Keratinocyte (primary cell): ENCODE measurements at regions not wholly inside any gene's neighbourhood (a gene's known extent, or its start where the extent isn't known, plus 50 kb on each side); places are given as distances from the start of the nearest gene placed in this dataset.

Experiments
- DNase-seq: peaks from one replicate; pipeline ENCODE4 v3.0.0-alpha.2; 2011; ENCODE audit warnings: low read depth, missing footprints, low spot score
- FAIRE-seq: peaks from 2 replicates; lab custom pipeline; 2011; peaks lifted over from hg19 to GRCh38; lab: Jason Lieb, UNC
- H2AFZ ChIP-seq: 2 replicates; pipeline ENCODE4 v1.6.0; 2012; ENCODE audit warnings: low read length, control low read depth, inconsistent platforms; ENCODE audit not compliant: control insufficient read depth
- H3K27ac ChIP-seq: 2 replicates; pipeline ENCODE4 v1.5.1; 2011; ENCODE audit warnings: low read length; ENCODE audit not compliant: control insufficient read depth, insufficient read depth
- H3K27me3 ChIP-seq: 3 replicates; pipeline ENCODE4 v1.6.0; 2011; ENCODE audit warnings: low read length; ENCODE audit not compliant: control insufficient read depth, insufficient read depth; ENCODE audit errors: extremely low read depth
- H3K36me3 ChIP-seq, 2 experiments: 2 replicates in 1 of 2; 3 replicates in 1 of 2; pipeline ENCODE4 v1.5.1; 2011; ENCODE audit warnings: low read length in 2 of 2, mild to moderate bottlenecking in 1 of 2; ENCODE audit not compliant: control insufficient read depth in 2 of 2, insufficient read depth in 2 of 2; ENCODE audit errors: extremely low read depth in 1 of 2
- H3K4me1 ChIP-seq: 3 replicates; pipeline ENCODE4 v1.5.1; 2011; ENCODE audit warnings: low read length; ENCODE audit not compliant: control insufficient read depth, insufficient read depth; ENCODE audit errors: extremely low read depth
- H3K4me2 ChIP-seq: 3 replicates; pipeline ENCODE4 v1.6.0; 2011; ENCODE audit warnings: low read depth, low read length; ENCODE audit not compliant: control insufficient read depth, insufficient read depth; ENCODE audit errors: extremely low read depth
- H3K4me3 ChIP-seq, 3 experiments: fragments of 200-600 bp in 1 of 3; sonication (generic) in 1 of 3; 2 replicates in 2 of 3; 3 replicates in 1 of 3; pipeline ENCODE4 v1.5.1; 2011 to 2016; ENCODE audit warnings: low read length in 3 of 3, mild to moderate bottlenecking in 3 of 3, control low read depth in 2 of 3, inconsistent platforms in 1 of 3, low read depth in 1 of 3, mixed read lengths in 1 of 3, mixed run types in 1 of 3, moderate library complexity in 1 of 3; ENCODE audit not compliant: control insufficient read depth in 2 of 3, insufficient read depth in 2 of 3; ENCODE audit errors: extremely low read depth in 1 of 3
- H3K79me2 ChIP-seq: 2 replicates; pipeline ENCODE4 v1.6.0; 2012; ENCODE audit warnings: low read length; ENCODE audit not compliant: control insufficient read depth, insufficient read depth
- H3K9ac ChIP-seq: 3 replicates; pipeline ENCODE4 v1.6.0; 2011; ENCODE audit warnings: low read length; ENCODE audit not compliant: control insufficient read depth, insufficient read depth; ENCODE audit errors: extremely low read depth
- H3K9me1 ChIP-seq: 3 replicates; pipeline ENCODE4 v1.6.0; 2011; ENCODE audit warnings: low read length; ENCODE audit not compliant: control insufficient read depth, insufficient read depth; ENCODE audit errors: extremely low read depth
- H3K9me3 ChIP-seq: 2 replicates; pipeline ENCODE4 v1.5.1; 2012; ENCODE audit warnings: low read depth, low read length; ENCODE audit not compliant: control insufficient read depth
- H4K20me1 ChIP-seq: 3 replicates; pipeline ENCODE4 v1.6.0; 2011; ENCODE audit warnings: low read length; ENCODE audit not compliant: control insufficient read depth, insufficient read depth; ENCODE audit errors: extremely low read depth
- EZH2 ChIP-seq: IDR thresholded peaks from one replicate; pipeline ENCODE4 v1.6.1; 2012; ENCODE audit warnings: inconsistent platforms, mild to moderate bottlenecking, low read length, moderate library complexity
- dilution Hi-C: fragments of 300-500 bp; cut with MboI; formaldehyde crosslinking; loops from one replicate; pipeline ENCODE4 v1.7.0; 2020; ENCODE audit warnings: low sequenced_read_pairs; ENCODE audit not compliant: extremely low pct_ligation_motif_present
- TF ChIP-seq, protein P1 (sequence below), 3 experiments: IDR thresholded peaks in 1 of 3; conservative IDR thresholded peaks in 1 of 3; optimal IDR thresholded peaks in 1 of 3; 2 replicates in 2 of 3; 3 replicates in 1 of 3; pipeline versions ENCODE3 to v1.5.1; 2011; ENCODE audit warnings: low read length in 3 of 3, mild to moderate bottlenecking in 3 of 3, moderate library complexity in 2 of 3, control low read depth in 1 of 3, inconsistent platforms in 1 of 3; ENCODE audit not compliant: insufficient read depth in 2 of 3; ENCODE audit errors: extremely low read depth in 1 of 3

DNA sequence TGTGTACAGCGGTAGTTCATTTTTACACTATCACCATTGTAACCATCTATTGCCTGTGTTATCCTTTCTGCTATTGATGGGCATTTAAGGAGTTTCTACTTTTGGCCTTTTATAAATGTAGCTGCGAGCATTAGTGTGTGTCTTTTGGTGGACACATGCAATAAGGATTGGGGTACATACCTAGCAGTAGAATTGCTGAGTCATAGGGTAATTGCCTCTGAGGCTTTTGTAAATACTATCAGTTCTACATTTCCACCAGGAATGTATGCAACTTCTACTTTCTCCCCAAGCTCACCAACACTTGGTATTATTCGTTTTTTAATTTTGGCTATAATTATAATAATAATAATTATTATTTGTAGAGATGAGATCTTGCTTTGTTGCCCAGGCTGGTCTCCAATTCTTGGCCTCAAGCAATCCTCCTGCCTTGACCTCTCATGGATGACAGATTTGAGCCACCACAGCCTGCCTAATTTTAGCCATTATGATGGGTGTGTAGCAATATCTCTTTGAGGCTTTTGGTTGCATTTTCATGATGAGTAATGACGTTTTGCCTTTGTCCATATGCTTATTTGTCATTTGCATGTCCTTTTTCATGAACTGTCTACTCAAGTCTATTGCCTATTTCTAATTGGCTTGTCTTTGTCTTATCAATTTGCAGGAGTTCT, 277.0 kb downstream of the ACTR3B start:
- Histone ChIP-seq H3K9ac (no peak overlapping the region), H3K4me1 (no peaks in the 10 kb centered on the region), H2AFZ (no peak overlapping the region), H3K4me2 (no peak overlapping the region), H3K4me3 (no peak overlapping the region), H3K9me1 (no peaks in the 10 kb centered on the region), H3K27ac (no peak overlapping the region), H4K20me1 (no peaks in the 10 kb centered on the region), H3K27me3 (no peaks in the 10 kb centered on the region), H3K9me3 (peaks cover 6% of the 10 kb centered on the region), H3K36me3 (no peaks in the 10 kb centered on the region), H3K79me2 (no peaks in the 10 kb centered on the region)
- FAIRE-seq (no peak), DNase-seq (no peak)
- dilution Hi-C loops, result no loop called here
- TF ChIP-seq, protein P1, sequence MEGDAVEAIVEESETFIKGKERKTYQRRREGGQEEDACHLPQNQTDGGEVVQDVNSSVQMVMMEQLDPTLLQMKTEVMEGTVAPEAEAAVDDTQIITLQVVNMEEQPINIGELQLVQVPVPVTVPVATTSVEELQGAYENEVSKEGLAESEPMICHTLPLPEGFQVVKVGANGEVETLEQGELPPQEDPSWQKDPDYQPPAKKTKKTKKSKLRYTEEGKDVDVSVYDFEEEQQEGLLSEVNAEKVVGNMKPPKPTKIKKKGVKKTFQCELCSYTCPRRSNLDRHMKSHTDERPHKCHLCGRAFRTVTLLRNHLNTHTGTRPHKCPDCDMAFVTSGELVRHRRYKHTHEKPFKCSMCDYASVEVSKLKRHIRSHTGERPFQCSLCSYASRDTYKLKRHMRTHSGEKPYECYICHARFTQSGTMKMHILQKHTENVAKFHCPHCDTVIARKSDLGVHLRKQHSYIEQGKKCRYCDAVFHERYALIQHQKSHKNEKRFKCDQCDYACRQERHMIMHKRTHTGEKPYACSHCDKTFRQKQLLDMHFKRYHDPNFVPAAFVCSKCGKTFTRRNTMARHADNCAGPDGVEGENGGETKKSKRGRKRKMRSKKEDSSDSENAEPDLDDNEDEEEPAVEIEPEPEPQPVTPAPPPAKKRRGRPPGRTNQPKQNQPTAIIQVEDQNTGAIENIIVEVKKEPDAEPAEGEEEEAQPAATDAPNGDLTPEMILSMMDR (optimal IDR thresholded peaks at IDR 0.05 in 1 of 3, IDR thresholded peaks at IDR 0.05 in 1 of 3, conservative IDR thresholded peaks at IDR 0.05 in 1 of 3; ENCODE audit: extremely low read depth in 1 of 3, insufficient read depth in 2 of 3, low read length in 3 of 3), result no peak
- TF ChIP-seq EZH2, result no peak

DNA sequence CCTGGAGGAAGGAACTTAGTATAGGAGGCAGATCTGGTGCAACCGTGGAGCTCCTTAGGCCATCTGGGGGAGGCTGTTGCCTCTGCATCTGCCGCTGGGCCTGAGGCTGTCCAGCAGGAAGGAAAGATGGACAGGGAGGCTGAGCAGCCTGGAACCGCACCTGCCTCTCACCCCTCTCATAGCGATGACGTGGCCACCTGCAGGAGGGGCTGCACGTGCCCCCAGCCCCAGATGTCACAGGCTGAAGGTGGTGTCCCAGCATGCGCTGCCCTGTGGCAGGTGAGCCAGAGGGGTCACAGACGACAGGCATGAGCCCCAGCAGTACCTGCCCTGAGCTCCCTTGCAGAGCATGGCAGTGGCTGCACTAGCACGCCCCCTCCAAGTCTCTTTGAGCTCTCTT, 283.9 kb downstream of the ACTR3B start:
- no peak overlapping the region for H3K4me3 ChIP-seq
- no peak for TF ChIP-seq EZH2
- TF ChIP-seq, protein P1 (optimal IDR thresholded peaks at IDR 0.05 in 1 of 3, IDR thresholded peaks at IDR 0.05 in 1 of 3, conservative IDR thresholded peaks at IDR 0.05 in 1 of 3; ENCODE audit: extremely low read depth in 1 of 3, insufficient read depth in 2 of 3, low read length in 3 of 3), result no peak
- H3K9me3 ChIP-seq, result peaks cover 7% of the 10 kb centered on the region
- no peak overlapping the region for H3K27ac ChIP-seq
- no peak overlapping the region for H2AFZ ChIP-seq
- H3K79me2 ChIP-seq, result no peaks in the 10 kb centered on the region
- H3K4me1 ChIP-seq, result no peaks in the 10 kb centered on the region
- no peak for FAIRE-seq
- H3K9me1 ChIP-seq, result no peaks in the 10 kb centered on the region
- dilution Hi-C loops, result no loop called here
- H3K9ac ChIP-seq, result no peak overlapping the region
- H3K27me3 ChIP-seq, result no peaks in the 10 kb centered on the region
- DNase-seq, result no peak
- no peak overlapping the region for H3K4me2 ChIP-seq
- no peaks in the 10 kb centered on the region for H3K36me3 ChIP-seq
- no peaks in the 10 kb centered on the region for H4K20me1 ChIP-seq
